ENCODE measurements at regions not wholly inside any gene's neighbourhood (a gene's known extent, or its start where the extent isn't known, plus 50 kb on each side); places are given as distances from the start of the nearest gene placed in this dataset.
"Not testable (repeated sequence)": the region's sequence is repeated elsewhere in the genome, so short reads cannot be mapped to it uniquely, and the experiment has no call there.

- DNase-seq (ENCODE audit: low spot score): no peak
- in situ Hi-C loops (cut with MboI; ENCODE audit: low pct_unique_long_range_greater_than_20kb, low sequenced_read_pairs, unreplicated experiment): no loop called here
- TF ChIP-seq CTCF (IDR thresholded peaks at IDR 0.05; ENCODE audit: extremely low read depth, insufficient read depth, missing control alignments): no peak
Measured at GRCh38 chr4:79588679-79589078, 180.7 kb upstream of the GK2 start.

- DNase-seq (ENCODE audit: low spot score); in situ Hi-C loops (cut with MboI; ENCODE audit: low pct_unique_long_range_greater_than_20kb, low sequenced_read_pairs, unreplicated experiment): not testable (repeated sequence)
Measured at GRCh38 chr4:79587207-79587606, 179.2 kb upstream of the GK2 start.

GRCh38 chr4:79585834-79586233 is 177.8 kb upstream of the GK2 start:
- no peak for DNase-seq (ENCODE audit: low spot score)
- in situ Hi-C loops (cut with MboI; ENCODE audit: low pct_unique_long_range_greater_than_20kb, low sequenced_read_pairs, unreplicated experiment): no loop called here
- TF ChIP-seq CTCF (IDR thresholded peaks at IDR 0.05; ENCODE audit: extremely low read depth, insufficient read depth, missing control alignments): no peak

GRCh38 chr4:79585330-79585729 is 177.3 kb upstream of the GK2 start:
- in situ Hi-C loops (cut with MboI; ENCODE audit: low pct_unique_long_range_greater_than_20kb, low sequenced_read_pairs, unreplicated experiment): no loop called here
- TF ChIP-seq CTCF (IDR thresholded peaks at IDR 0.05; ENCODE audit: extremely low read depth, insufficient read depth, missing control alignments): no peak
- no peak for DNase-seq (ENCODE audit: low spot score)

DNA sequence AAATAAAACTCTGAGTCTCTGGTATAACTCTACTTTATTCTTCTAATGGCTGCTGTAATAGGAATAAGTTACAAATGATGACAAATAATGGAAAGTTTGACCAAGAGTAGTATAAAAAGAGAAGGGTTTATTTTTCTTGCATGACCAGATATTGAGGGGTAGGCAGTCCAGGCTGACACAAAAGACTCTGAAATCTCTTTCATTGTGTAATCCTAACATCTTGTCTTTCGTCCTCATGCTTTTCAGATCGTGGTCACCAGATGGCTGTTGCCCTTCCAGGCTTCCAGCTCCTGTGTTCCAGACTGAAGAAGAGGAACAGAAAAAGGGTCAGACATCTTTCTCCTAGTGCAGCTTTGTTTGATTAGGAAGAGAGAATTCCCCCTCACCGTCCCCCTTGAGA is 176.9 kb upstream of the GK2 start:
- TF ChIP-seq CTCF (IDR thresholded peaks at IDR 0.05; ENCODE audit: extremely low read depth, insufficient read depth, missing control alignments): no peak
- in situ Hi-C loops (cut with MboI; ENCODE audit: low pct_unique_long_range_greater_than_20kb, low sequenced_read_pairs, unreplicated experiment): no loop called here

DNA sequence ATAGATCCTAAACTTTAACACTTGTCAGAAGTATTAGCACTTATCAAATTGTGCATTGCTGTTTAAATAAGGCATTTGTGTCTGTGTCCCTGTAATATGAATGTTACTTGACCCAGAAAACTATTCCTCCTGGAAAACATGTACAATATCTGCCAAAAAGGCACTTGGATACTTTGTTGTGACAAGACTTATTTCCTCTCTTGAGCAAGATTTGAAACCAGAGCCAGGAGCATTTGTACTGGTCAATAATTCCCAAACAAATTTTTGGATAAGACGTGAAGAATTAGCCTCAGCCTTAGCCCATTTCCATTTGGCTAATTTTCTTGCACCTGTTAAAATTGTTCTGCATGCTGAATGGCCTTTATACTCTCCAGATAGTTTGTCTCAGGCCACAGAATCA is 176.3 kb upstream of the GK2 start:
- no peak for DNase-seq (ENCODE audit: low spot score)
- TF ChIP-seq CTCF (IDR thresholded peaks at IDR 0.05; ENCODE audit: extremely low read depth, insufficient read depth, missing control alignments): no peak
- in situ Hi-C loops (cut with MboI; ENCODE audit: low pct_unique_long_range_greater_than_20kb, low sequenced_read_pairs, unreplicated experiment): no loop called here

More for the DNA sequence above, 176.9 kb upstream of the GK2 start:
- no peak for DNase-seq (ENCODE audit: low spot score)

DNA sequence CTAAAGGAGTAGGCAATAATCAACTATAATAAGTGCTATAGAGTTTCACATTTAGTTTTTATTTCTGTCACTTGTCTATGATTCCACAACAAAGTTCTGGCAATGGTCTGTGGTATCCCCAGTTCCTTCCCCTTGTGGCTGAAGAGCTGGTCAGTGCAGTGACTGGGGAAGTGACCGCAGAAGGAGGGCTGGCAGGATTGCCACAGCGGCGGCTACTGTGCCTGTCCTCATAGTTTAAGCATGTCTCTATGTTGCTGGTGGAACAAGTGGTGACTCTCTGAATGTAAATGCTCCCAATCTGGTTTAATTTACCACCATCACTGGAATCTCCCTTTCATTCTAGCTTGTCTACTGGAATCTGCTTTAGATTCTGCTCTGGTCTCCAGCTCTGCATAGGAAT is 170.6 kb upstream of the GK2 start:
- in situ Hi-C loops (cut with MboI; ENCODE audit: low pct_unique_long_range_greater_than_20kb, low sequenced_read_pairs, unreplicated experiment): no loop called here
- DNase-seq (ENCODE audit: low spot score): no peak

More for the DNA sequence above, 170.6 kb upstream of the GK2 start:
- TF ChIP-seq CTCF (IDR thresholded peaks at IDR 0.05; ENCODE audit: extremely low read depth, insufficient read depth, missing control alignments): no peak
